COLO668 (cell line): ENCODE measurements at regions not wholly inside any gene's neighbourhood (a gene's known extent, or its start where the extent isn't known, plus 50 kb on each side); places are given as distances from the start of the nearest gene placed in this dataset.

Experiments
- DNase-seq: peaks from one replicate; lab custom pipeline; 2025; ENCODE audit not compliant: unreplicated experiment; lab: John Stamatoyannopoulos, UW

DNA sequence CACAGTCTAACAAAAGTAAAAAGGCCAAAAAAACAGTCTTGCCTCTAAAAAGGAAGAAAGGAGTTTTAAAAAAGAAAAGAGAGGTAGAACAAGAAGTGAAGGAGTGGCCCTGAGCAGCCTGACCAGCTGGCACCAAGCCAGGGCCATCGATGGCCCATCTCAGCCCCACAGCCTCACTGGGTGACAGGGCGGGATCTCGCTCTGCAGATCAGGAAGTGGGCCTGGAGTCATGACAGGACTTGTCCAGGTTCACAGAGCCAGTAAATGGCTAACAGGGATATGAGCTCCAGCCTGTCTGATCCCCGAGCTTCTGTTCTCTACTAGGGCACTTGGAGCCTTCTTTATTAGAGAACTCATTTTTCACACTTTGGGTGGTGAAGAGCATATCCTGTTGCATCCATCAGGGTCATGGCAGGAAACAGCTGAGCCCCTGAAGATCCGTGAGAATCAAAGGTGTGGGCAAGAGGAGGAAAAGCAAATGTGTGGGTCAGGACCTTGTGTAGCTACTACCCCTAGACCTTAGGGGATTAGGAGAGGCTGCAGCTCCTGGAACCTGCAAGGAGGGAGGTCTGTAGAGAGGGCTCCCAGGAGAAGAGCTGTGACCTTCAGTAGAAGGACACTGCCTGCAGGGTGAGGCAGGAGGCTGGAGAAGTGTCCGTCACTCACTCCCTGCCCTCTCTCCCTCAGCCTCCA lies 299.0 kb upstream of the MSX2 start:
- no peak for DNase-seq

DNA sequence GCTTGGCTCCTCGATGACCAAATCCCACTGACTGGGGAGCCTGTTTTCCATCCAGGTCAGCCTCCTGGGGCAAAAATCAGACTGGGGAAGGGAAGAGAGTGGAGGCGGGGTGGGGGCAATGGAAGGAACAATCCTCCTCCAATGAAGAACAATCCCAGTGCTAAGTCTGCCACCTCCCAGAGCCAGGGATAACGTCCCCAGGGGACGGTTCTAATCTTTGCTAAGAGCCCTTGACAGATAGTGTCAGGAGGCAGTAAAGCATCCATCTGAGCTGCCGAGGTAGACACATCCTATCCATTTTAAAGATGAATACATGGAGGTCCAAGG lies 298.5 kb upstream of the MSX2 start:
- no peak for DNase-seq

GRCh38 chr5:174426388-174426787 lies 298.0 kb upstream of the MSX2 start:
- no peak for DNase-seq

GRCh38 chr5:174426851-174427250 lies 297.5 kb upstream of the MSX2 start:
- DNase-seq = no peak

DNA sequence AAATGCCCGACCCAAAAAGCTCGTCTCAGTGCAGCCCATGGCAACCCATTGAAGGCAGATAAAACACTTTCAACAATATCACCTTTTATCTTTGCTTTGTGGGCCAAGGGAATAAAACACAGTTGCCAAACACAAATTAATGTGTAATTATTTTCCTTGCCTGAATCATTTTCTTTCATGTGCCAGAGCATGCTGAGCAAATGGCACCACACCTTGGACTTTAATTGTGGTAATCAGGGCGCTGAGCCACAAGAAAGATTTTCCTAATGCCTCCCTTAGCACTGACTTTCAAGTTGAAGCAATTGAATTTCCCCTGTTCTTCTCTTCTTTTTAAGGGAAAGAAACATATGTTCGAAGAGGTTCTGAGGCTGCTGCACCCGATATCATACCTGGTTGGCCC lies 297.1 kb upstream of the MSX2 start:
- DNase-seq = no peak

- no peak for DNase-seq
Observed at GRCh38 chr5:174428895-174429294, 295.5 kb upstream of the MSX2 start.

- no peak for DNase-seq
Observed at GRCh38 chr5:174430940-174431339, 293.4 kb upstream of the MSX2 start.

DNA sequence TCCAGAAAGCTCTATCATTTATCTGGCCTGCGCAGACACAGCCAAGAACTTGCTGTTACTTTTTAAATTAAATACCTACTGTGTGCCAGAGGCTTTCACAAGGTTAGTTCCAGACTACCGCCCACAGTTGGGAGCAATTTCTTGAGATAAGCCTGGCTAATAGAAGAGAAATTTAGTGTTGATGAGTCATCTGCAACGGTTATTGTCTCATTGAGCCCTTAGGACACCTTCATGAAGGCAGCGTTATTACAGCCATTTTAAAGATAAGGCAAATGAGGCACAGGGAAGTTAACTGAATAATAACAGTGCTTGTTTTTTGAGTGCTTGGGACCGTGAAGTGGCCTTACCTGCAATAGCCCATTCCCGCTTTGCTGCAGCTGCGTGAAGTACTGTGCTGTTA lies 292.9 kb upstream of the MSX2 start:
- DNase-seq = no peak

GRCh38 chr5:174433098-174433497 lies 291.3 kb upstream of the MSX2 start:
- DNase-seq = no peak

DNA sequence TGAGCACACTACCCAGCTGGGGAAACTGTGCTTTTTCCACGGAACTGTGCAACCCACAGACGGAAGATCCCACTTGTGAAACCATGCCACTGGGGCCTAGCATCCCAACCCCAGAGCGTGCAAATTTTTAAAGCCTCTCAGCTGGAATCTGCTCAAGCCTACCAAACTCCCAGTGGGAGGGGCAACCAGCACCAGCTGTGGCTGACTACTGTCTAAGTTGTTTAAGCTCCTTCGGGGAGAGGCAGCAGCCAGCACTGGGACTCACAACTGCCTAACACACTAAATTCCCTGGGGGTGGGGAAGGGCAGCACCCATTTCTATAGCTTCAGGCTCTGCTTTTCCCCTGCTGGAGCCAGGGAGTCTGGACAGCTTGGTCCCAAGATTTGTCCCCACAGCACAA lies 287.6 kb upstream of the MSX2 start:
- DNase-seq = no peak

DNA sequence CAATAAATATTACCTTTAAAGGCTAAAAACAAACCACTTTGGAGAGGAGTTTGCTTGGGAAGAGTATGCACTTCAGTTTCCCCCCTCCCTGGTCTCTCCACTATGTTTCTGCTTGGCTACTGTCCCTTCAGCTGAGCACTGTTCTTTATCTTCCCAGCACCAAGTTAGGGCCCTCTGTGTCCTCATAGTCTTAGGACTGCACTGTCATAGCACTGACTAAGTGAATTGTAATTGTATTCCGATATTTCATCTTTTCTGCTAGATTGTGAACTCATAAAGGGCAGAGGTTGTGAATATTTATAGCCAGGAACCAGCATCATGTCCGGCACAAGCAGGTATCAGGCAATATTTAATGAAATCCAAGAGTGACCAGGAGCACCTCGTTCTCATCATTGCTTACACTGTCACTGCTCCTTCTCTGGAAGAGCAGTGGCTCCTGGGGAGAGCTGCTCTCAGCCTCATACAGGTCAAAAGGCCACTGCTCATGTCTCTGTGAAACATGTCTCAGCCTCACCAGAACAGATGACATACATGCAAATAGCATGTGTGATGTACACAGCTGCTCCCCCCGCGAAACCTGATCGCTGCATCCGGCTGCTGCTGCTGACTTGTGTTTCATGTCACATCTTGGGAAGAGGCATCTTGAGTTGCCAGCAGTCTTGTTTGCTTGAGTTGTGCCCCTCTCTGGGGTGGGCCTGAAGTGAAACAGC lies 279.7 kb upstream of the MSX2 start:
- DNase-seq = no peak

DNA sequence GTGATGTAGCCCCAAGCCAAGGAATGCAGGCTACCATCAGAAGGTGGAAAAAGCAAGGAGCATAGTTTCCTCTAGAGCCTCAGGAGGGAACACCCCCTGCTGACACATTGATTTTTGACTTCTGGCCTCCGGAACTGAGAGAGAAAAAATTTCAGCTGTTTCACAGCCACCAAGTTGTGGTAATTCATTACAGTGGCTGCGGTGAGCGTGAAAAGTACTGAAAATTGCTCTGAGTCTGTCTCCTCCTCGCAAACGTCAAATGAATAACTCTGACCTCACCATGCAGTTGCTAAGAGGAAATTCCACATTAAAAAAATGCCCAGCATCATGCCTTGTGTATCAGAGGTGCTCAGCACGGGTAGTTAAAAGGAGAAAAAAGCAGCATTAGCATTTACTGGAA lies 277.9 kb upstream of the MSX2 start:
- DNase-seq = no peak

DNA sequence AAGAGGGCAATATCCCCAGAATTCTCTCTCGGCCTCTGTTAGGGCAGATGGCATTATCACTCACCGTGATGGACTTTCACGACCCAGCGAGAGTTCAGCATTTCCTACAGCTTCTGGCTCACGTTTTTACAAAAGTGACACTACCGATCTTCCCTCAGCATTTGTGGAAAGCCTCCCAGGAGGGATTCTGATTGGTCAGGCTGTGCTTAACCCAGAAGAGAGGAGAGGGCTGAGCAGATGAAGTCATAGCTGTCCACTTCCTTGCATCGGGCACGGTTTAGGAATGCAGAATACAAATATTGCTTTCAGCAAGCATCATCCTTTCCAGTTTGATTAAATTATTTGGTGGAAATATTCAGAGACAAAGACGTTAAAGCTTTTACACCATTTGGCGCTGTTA lies 277.4 kb upstream of the MSX2 start:
- no peak for DNase-seq

DNA sequence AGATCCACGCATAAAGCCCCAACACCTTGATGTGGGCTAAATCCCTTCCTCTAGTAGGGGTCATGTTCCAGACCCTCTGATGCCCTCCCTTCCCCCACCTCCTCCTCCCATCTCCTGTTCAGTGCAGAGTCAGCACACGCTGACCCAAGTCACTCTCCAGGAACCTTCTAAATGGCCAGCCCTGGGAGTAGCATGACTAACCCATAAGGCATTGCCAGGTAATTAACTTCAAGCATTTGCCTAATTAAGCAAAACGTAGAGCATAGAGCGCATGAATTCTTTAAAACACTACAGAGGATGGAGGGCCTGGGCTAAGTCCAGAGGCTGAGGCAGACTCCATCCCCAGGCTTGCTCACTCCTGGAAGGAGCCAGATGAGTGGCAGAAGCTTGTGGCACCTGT lies 276.3 kb upstream of the MSX2 start:
- DNase-seq = no peak

DNA sequence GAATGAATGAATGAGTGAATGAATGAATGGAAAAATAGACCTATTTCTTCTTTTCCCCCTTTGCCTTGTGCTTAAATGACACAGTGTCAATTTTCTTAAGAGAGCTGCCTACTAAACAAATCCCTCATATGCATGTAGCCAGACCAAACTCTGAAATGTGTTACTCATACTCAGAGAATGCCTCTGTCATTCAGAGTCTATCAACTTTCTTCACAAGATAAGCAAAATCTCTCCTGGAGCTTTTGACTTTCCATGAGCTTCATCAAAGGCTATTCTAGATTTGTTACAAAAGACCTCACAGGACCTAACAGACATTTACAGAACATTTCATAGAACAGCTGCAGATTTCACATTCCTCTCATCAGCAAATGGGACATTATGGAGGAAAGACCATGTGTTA lies 275.7 kb upstream of the MSX2 start:
- DNase-seq = no peak

DNA sequence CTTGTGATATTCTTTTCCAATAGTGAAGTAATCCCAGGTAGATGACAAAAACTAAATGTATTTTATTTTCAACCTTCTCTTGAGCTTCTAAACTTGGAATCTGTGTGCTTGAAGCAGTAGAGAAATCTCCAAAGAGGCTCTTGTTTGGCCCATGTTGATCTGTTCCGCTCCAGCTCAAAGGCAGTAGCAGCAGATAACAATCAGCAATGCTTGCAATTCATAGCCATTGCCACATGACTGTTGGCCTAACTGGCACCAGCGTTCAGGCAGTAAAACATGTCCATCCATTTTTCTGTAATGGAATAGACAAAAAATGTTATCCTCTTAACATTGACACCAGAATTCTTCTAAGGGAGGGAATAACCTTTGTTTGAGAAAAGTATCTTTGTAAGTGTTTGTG lies 270.7 kb upstream of the MSX2 start:
- DNase-seq = no peak

- DNase-seq = no peak
Observed at GRCh38 chr5:174454464-174454863, 269.9 kb upstream of the MSX2 start.

GRCh38 chr5:174454890-174455289 lies 269.5 kb upstream of the MSX2 start:
- DNase-seq = no peak

DNA sequence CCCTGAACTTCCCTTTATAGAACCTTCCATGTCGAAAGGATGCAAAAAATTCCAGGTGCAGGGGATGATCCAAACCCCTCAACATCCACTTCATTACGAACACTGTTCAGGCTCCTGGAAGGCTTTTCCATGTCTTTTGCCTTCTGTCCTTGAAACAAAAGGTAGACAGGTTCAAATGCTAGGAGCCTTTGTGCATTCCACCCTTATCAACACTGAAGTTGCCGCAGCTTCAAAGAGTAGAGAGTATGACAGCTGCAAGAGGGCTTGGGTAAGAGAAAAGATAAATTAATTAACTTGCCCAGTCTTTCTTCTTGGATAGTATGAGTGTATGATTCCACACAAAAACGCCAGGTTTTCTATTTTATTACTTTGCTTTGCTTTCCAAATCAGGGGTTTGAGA lies 269.1 kb upstream of the MSX2 start:
- no peak for DNase-seq

DNA sequence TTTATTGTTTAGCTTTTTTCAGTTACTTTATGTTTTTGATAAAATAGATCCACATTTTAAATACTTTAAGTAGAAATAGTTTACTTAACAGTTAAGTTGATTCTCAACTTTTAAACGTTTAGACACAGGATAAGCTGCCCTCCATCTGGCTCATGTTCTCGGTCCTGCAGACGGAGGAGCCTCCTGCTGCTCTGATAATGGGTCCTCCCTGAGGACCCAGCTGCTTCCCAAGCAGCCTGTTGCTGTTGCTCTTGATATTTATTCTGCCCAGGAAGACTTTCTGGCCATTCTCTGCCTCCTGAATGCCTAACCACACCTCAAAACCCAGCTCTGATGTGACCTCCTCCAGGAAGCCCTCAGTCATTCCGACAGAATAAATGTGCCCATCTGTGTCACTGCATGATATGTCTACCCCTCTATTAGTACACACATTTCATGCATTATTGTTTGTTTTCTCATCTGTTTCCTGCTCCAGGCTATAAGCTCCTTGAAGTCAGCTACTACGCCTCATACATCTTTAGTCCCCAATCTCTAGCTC lies 267.2 kb upstream of the MSX2 start:
- no peak for DNase-seq

DNA sequence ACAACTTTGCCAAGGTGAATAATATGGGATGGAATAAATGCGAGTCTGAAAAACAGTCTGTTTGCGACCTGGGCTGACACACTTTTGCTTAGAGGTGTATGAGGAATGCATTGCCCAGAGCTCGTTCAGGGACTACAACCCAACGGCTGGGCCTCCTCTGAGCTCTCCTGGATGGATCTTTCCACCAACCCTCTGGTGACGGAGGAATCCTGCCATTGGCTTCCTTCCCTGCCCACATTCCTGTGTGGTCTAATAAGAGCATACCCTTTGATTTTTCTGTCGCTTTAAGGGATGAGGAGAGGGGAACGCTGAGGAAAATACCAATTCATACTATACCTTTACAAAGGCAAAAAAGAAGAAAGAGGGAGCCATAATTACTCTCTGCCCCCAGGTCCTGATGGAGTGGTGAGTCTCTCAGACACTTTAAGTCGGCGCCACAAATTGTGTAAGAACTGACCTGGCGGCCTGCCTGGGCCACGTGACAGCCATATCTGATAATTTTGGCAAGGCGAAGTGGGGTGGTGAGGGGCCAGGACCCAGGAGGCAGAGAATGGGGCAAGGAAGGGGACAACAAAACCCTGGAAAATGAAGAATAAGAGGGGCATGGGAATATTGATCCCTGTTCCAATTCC lies 265.2 kb upstream of the MSX2 start:
- no peak for DNase-seq

DNA sequence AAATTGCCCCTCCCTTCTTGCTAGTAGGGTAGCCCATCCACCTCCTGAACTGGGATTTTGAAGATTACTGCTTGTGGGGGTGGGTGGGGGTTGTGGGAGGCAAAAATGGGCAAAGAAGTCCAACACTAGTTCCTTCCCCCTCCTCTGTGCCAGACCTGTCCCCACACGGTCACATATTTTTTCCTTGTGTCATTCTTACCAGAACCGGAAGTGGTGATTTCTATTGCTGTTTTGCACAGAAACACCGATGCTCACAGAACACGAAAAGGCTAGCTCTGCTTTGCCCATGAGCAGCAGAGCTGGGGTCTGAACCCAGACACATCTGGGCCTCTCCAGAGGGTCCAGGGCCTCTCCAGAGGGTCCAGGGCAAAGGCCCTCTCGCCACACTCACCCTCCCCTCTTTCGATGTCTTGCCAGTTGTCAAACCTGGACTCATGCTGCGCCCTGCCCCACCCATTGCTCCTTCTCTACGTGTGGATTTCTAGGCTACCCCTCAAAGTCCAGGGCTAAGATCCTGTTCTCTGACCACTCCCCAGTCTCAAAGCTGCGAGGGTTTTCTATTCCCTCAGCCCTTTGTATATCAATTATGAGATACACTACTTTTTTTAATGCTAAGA lies 264.4 kb upstream of the MSX2 start:
- no peak for DNase-seq
